Astrocyte of the cerebellum (primary cell): ENCODE measurements at regions not wholly inside any gene's neighbourhood (a gene's known extent, or its start where the extent isn't known, plus 50 kb on each side); places are given as distances from the start of the nearest gene placed in this dataset.

Experiments used
- DNase-seq: peaks from one replicate; pipeline ENCODE4 v3.0.0-alpha.2; 2011; ENCODE audit warnings: low read depth
- H3K4me3 ChIP-seq: 2 replicates; pipeline ENCODE4 v1.5.1; 2011; ENCODE audit warnings: mild to moderate bottlenecking, low read depth, low read length, moderate library complexity
- in situ Hi-C: cut with HindIII; loops from 2 replicates; pipeline ENCODE4 v1.10.0; 2017; ENCODE audit warnings: low sequenced_read_pairs
- TF ChIP-seq, protein P1 (sequence below): IDR thresholded peaks from 2 replicates; pipeline ENCODE4 v1.5.1; 2012; ENCODE audit warnings: low read length, low read depth, moderate library complexity, mild to moderate bottlenecking; ENCODE audit errors: missing control alignments

DNA sequence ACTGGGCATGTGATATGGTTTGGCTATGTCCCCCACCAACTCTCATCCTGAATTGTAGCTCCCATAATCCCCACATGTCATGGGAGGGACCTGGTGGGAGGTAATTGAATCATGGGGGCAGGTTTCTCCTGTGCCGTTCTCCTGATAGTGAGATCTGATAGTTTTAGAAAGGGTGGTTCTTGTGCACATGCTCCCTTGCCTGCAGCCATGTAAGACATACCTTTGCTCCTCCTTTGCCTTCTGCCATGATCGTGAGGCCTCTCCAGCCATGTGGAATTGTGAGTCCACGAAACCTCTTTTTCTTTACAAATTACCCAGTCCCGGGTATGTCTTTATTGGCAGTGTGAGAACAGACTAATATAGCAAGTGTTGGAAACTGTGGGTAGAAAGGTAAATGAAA lies 99.5 kb upstream of the HMCN1 start:
- in situ Hi-C loops: no loop called here
- H3K4me3 ChIP-seq: no peak overlapping the region
- TF ChIP-seq, protein P1, sequence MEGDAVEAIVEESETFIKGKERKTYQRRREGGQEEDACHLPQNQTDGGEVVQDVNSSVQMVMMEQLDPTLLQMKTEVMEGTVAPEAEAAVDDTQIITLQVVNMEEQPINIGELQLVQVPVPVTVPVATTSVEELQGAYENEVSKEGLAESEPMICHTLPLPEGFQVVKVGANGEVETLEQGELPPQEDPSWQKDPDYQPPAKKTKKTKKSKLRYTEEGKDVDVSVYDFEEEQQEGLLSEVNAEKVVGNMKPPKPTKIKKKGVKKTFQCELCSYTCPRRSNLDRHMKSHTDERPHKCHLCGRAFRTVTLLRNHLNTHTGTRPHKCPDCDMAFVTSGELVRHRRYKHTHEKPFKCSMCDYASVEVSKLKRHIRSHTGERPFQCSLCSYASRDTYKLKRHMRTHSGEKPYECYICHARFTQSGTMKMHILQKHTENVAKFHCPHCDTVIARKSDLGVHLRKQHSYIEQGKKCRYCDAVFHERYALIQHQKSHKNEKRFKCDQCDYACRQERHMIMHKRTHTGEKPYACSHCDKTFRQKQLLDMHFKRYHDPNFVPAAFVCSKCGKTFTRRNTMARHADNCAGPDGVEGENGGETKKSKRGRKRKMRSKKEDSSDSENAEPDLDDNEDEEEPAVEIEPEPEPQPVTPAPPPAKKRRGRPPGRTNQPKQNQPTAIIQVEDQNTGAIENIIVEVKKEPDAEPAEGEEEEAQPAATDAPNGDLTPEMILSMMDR: no peak
- no peak for DNase-seq

DNA sequence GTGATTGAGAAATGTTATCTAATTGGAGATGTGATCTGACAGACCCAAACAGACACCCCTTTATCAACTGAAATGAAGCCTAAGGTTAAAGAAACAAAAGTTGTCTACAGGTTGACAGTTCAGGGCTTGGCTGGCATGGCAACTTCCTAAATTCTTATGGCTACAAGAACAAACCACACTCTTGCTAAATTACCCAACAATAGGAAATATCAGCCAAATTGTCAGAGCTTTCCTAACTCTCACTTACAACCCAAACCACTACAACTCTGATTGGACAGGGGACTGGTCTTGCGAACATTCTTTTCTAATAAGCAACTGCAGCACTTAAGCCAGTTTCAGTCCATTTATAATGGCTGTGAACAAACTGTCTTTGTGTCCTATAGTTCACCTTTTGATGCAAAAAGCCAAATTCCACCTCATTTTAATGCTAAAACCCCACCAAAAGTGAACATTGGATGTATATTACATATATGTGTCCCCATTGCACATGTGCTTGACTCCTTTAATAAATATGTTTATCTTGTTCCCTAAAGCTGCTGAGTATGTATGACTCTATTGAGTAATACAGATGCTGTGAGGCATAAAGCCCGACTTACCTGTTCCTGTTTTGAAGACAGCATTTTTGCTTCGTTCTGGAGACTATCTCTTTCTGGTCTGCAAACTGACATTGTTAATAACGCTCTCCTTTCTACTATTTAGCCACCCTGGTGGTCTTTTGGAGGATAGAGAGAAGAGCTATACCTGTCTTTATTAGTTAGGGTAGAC lies 101.3 kb upstream of the HMCN1 start:
- DNase-seq: peak; percentile 66
- TF ChIP-seq, protein P1: no peak
- in situ Hi-C loops: no loop called here
- no peak overlapping the region for H3K4me3 ChIP-seq

DNA sequence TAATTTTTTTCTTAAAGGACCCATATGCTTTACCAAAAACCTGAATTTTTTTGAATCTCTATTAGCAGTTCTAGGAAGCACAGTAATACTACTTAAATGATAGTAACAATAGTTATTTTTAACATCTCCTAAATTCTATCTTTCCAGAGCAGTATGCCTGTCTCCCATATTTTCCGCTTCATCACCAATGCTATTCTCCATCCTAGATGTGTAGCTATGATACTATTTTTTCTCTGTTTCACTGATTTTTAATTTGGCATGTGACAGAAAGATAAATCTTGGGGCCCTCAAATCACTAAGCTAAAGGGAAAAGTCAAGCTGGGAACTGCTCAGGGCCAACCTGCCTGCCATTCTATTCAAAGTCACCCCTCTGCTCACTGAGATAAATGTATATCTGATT lies 102.3 kb upstream of the HMCN1 start:
- H3K4me3 ChIP-seq: no peak overlapping the region
- in situ Hi-C loops: no loop called here
- no peak for DNase-seq
- TF ChIP-seq, protein P1: no peak

DNA sequence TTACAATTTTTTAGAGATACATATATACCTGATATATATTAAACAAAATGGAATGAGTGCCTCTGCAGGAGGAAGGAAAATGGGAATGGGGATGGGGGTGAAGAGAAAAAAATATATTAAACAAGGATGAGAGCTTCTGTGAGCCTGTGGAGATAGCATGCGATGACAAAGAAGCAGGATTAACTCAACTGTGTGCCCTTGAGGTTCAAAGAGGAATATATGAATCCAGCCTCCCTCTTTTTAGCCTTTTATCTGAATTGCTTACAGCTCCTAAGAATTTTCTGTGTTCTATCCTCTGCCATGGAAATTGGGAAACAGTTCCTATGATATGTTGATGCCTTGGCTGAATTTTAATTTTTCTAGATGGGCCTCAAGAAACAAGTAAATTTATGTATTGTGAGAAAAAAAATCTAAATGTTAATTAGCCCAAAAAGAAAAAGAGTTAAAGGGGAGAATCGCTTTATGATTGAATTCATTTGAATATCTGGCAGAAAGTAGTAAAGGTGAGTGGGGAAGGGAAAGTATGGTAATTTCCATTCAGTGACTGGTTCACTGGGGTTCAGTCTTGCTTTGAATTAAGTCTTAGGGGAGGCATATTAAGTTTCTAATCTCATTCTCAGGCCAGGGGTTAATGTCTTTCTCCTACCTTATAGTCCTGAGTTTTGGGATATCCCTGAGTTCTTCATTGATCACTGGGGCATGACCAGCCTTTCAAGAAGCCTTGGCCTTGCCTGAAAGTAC lies 106.3 kb upstream of the HMCN1 start:
- TF ChIP-seq, protein P1: no peak
- H3K4me3 ChIP-seq: no peak overlapping the region
- DNase-seq: no peak
- in situ Hi-C loops: no loop called here

DNA sequence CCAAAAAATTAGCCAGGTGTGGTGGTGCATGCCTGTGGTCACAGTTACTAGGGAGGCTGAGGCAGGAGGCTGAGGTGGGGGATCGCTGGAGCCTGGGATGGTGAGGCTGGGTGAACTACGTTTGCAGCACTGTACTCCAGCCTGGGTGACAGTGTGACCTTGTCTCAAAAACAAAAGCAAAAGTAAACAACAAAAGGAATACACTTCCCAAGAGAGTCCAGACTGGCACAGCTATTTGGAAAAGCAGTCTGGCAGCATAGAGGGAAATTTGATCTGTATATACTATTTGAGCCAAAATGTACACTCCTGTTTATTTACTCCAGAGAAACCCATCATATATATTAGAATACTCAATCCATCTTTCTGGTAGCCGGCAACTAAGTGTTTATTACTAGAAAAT lies 107.0 kb upstream of the HMCN1 start:
- DNase-seq: no peak
- in situ Hi-C loops: no loop called here
- H3K4me3 ChIP-seq: no peak overlapping the region
- TF ChIP-seq, protein P1: no peak

DNA sequence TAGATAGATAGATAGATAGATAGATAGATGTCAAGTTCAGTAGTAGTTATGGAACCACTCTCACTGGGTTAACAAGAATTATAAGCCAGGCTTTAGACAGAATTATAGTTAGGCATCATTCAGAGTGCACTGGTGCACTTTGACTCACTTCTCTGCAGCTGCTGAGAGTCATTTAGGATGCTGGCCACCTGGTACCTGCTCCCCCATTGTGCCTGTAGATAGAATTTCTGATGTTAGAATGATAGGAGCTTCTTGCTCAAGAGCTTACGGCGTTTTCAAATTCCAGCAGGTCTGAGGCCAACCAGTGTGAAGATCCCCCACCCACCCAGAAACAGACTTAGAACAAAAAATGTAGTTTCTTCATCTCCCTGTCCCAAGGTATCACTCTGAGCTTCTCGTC lies 107.8 kb upstream of the HMCN1 start:
- TF ChIP-seq, protein P1: no peak
- no peak for DNase-seq
- no peak overlapping the region for H3K4me3 ChIP-seq
- in situ Hi-C loops: no loop called here
